Ovary (tissue), 3 donors: ENCODE measurements at regions not wholly inside any gene's neighbourhood (a gene's known extent, or its start where the extent isn't known, plus 50 kb on each side); places are given as distances from the start of the nearest gene placed in this dataset.

Experiments used
- EP300 ChIP-seq: sonication (generic); formaldehyde crosslinking; IDR thresholded peaks from one replicate; pipeline ENCODE4 v1.6.1; 2017; ENCODE audit warnings: antibody characterized with exemption
- TF ChIP-seq, protein P1 (sequence below), 3 donors: fragments of 450-650 bp in 2 of 3; fragments of 200-600 bp in 1 of 3; IDR thresholded peaks; one replicate each; pipeline versions ENCODE4 v1.5.1 to v1.8.0; 2016 to 2022; ENCODE audit warnings: antibody characterized with exemption in 3 of 3, mild to moderate bottlenecking in 1 of 3
- donor health status: DM: no; HTN: no; CAD: no.

- TF ChIP-seq, protein P1, sequence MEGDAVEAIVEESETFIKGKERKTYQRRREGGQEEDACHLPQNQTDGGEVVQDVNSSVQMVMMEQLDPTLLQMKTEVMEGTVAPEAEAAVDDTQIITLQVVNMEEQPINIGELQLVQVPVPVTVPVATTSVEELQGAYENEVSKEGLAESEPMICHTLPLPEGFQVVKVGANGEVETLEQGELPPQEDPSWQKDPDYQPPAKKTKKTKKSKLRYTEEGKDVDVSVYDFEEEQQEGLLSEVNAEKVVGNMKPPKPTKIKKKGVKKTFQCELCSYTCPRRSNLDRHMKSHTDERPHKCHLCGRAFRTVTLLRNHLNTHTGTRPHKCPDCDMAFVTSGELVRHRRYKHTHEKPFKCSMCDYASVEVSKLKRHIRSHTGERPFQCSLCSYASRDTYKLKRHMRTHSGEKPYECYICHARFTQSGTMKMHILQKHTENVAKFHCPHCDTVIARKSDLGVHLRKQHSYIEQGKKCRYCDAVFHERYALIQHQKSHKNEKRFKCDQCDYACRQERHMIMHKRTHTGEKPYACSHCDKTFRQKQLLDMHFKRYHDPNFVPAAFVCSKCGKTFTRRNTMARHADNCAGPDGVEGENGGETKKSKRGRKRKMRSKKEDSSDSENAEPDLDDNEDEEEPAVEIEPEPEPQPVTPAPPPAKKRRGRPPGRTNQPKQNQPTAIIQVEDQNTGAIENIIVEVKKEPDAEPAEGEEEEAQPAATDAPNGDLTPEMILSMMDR (IDR thresholded peaks at IDR 0.05), result no peak
- no peak for TF ChIP-seq EP300
These were observed 379.2 kb downstream of the KDM5D start for GRCh38 chrY:19365321-19365720.
